D721Med (cell line): ENCODE measurements at regions not wholly inside any gene's neighbourhood (a gene's known extent, or its start where the extent isn't known, plus 50 kb on each side); places are given as distances from the start of the nearest gene placed in this dataset.
"Not testable (repeated sequence)": the region's sequence is repeated elsewhere in the genome, so short reads cannot be mapped to it uniquely, and the experiment has no call there.

Experiments
- DNase-seq: peaks from one replicate; pipeline ENCODE4 v3.0.0; 2011; ENCODE audit warnings: low spot score; ENCODE audit not compliant: insufficient read length
- FAIRE-seq: peaks from 2 replicates; lab custom pipeline; 2011; peaks lifted over from hg19 to GRCh38; lab: Jason Lieb, UNC
- CTCF ChIP-seq: IDR thresholded peaks from 2 replicates; pipeline ENCODE4 v1.5.1; 2012; ENCODE audit warnings: mild to moderate bottlenecking, control low read depth; ENCODE audit not compliant: insufficient read depth; ENCODE audit errors: missing control alignments

DNA sequence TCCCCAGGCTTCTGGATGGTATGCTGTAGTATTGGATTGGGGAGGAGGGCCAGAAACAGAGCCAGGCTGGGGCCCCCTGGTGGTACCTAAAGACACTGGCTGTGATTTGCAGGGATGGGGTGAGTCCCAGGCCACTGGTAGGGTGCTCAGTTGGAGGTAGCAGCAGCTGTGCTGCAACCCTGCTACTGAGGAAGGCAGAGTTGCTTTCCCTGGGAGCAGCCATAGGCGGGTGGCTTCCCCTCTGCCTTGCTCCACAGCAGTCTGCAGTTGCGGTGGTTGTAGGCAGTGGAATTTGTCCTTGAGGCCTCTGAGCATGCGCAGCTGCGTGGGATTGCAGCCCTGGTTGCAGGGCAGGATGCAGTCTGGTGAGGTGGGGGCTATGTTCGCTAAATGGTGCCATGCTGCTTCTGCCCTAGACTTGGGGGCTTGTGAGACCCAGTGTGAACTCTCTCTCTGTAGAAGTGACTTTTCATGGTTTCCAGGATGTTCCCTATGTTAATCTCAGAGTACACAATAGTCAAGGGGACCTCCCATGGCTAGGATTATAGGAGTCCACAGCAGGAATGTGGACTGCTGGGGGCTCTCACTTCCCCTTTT is 443.5 kb downstream of the XIRP2 start:
- FAIRE-seq (no peak), DNase-seq (no peak)
- no peak for TF ChIP-seq CTCF

GRCh38 chr2:167328808-167329207 is 440.5 kb downstream of the XIRP2 start:
- FAIRE-seq, DNase-seq: not testable (repeated sequence)

DNA sequence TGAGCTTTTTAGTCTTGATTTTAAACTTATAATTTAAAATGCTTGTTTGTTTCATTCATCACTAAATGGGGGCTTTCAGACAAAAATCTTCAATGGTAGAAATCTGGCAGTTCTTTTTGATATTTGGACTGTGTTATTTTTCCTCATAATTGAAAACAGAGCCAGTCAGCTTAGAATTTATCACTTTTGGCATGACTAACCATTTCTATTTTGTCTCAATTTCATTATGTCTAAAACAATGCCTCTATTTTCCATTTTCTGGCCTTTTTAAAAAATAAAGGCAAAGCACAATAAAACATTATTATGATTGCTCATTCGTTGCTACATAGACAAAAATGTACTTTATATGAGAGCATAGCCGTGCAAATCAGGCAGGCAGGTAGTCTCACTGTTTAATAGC is 434.5 kb downstream of the XIRP2 start:
- no peak for FAIRE-seq
- DNase-seq: no peak
- no peak for TF ChIP-seq CTCF

DNA sequence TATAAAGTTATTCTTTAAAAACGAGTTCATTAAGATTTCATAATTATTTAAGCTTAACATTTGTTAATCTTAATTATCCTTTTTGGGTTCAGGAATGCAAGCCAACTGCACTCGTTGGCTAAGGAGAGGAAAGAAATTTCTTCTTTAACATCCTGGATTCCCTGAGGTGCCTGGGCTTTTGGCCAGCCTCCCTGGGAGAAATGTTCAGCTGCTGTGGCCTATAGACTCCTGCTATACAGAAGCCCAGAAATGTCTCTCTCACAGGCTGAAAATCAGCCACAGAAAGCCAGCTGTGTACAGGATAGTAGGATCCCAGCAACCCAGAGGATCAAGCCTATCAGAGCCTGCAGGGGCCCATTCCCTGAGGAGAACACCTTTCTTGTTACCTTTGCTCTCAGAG is 430.3 kb downstream of the XIRP2 start:
- FAIRE-seq: no peak
- TF ChIP-seq CTCF: no peak

DNA sequence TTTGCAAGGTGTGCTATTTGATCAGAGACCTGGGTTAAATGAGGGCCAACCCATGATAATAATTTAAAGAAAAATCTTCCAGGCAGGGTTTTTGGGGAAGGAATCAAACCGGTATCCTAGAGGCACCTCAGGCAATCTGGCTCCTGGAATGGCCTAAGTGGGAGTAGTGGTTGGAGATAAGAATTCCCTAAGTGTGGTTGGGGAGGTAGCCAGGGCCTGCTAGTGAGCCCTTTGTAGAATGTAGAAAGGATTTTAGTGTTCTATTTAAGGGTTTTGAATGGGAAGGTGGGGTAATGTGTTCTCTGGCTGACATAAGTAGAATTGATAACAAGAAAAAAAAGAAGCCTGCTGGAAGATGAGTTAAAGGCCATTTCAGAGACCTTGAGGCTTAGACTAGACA is 422.2 kb downstream of the XIRP2 start:
- DNase-seq (no peak), FAIRE-seq (no peak)
- no peak for TF ChIP-seq CTCF

More for the DNA sequence above, 430.3 kb downstream of the XIRP2 start:
- DNase-seq: no peak
